Hematopoietic multipotent progenitor cell treated with erythropoietin and hydrocortisone succinate and interleukin-3 and kit ligand, for 6 days (in vitro differentiated cells): ENCODE measurements at regions not wholly inside any gene's neighbourhood (a gene's known extent, or its start where the extent isn't known, plus 50 kb on each side); places are given as distances from the start of the nearest gene placed in this dataset.

Source experiments
- DNase-seq: peaks from one replicate; pipeline ENCODE4 v3.0.0-alpha.2; 2015

- no peak for DNase-seq
These were observed 80.3 kb downstream of the ZFP36L2 start for GRCh38 chr2:43146083-43146482.

DNA sequence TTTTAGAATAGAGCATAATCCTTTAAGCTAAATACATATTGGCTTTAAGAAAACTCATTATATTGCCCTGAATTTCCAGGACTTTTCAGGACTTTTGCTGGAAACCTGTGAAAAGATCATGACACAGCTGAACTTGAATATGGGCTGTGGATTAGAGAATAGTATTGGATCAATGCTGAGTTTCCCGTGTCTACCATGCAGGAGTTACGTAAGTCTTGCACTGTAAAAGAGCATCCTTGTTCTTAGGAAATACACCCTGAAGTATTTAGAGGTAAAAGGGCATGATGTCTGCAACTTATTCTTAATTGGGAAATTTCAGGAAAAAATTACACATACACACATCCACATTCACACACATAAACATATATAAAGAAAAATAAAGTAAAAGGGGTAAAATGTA, 82.1 kb downstream of the ZFP36L2 start:
- DNase-seq: no peak

GRCh38 chr2:43143756-43144155, 82.7 kb downstream of the ZFP36L2 start:
- DNase-seq: no peak

DNA sequence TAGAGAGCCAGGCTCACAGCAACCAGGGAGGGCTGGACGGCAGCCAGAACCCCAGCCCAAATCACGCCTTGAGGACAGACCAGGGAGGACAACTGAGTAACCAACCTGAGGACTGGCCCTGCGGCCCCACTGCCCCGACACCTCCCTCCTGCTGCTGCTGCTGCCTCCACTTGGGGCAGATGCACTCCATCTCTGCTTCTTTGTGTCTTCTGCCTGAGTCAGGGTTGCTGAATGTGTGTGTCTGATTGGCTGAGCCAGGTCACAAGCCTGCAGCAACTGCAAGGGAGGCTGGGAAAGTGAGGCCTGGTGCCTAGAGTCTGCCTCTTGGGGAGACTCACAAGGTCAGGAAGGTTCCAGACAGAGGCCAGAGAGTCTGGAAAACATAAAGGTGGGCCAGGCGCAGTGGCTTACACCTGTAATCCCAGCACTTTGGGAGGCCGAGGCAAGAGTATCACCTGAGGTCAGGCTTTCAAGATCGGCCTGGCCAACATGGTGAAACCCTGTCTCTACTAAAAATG, 83.4 kb downstream of the ZFP36L2 start:
- DNase-seq: peak; percentile 66

DNA sequence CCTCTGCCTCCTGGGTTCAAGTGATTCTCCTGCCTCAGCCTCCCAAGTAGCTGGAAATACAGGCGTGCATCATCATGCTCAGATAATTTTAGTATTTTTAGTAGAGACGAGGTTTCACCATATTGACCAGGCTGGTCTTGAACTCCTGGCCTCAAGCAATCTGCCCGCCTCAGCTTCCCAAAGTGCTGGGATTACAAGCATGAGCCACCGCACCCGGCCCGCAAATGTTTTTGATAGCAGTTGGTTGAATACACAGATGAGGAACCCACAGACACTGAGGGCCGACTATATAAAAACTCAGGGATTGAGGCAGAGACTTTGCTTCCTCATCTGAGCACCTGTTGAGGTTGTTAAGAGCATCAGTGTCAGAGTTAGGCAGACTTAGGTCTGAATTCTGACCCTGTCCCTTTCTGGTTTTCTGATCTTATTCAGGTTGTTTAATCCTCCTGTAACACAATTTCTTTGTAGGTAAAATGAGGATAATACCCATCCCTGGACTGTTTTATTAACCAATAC, 84.7 kb downstream of the ZFP36L2 start:
- DNase-seq: peak; percentile 1

- DNase-seq: no peak
These were observed 86.3 kb downstream of the ZFP36L2 start for GRCh38 chr2:43139996-43140621.

GRCh38 chr2:43139501-43139900, 86.9 kb downstream of the ZFP36L2 start:
- DNase-seq: no peak

DNA sequence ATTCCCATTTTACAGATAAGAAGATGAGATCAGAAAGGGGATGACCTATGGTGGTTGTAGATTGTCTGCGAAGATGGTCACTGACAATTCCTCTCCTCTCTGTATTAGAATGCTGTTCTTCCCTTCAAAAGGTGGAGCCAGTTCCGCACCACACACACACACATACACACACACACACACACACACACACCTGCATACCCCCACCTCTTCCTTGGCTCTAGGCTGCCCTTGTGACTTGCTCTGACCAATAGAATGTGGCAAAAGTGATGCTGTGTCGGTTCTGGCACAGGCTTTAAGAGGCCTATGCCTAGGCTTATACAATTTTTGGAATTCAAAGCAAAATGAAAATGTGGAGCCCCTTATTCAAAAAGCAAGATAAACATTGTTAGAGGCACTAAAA, 88.0 kb downstream of the ZFP36L2 start:
- no peak for DNase-seq

- peak; percentile 63 for DNase-seq
These were observed 89.5 kb downstream of the ZFP36L2 start for GRCh38 chr2:43136876-43137275.

- DNase-seq: no peak
These were observed 90.2 kb downstream of the ZFP36L2 start for GRCh38 chr2:43136011-43136799.

- no peak for DNase-seq
These were observed 90.8 kb downstream of the ZFP36L2 start for GRCh38 chr2:43135583-43135982.

GRCh38 chr2:43134571-43134889, 91.9 kb downstream of the ZFP36L2 start:
- DNase-seq: no peak

GRCh38 chr2:43133708-43134570, 92.5 kb downstream of the ZFP36L2 start:
- peak; percentile 83 for DNase-seq

- no peak for DNase-seq
These were observed 93.1 kb downstream of the ZFP36L2 start for GRCh38 chr2:43133336-43133707.

DNA sequence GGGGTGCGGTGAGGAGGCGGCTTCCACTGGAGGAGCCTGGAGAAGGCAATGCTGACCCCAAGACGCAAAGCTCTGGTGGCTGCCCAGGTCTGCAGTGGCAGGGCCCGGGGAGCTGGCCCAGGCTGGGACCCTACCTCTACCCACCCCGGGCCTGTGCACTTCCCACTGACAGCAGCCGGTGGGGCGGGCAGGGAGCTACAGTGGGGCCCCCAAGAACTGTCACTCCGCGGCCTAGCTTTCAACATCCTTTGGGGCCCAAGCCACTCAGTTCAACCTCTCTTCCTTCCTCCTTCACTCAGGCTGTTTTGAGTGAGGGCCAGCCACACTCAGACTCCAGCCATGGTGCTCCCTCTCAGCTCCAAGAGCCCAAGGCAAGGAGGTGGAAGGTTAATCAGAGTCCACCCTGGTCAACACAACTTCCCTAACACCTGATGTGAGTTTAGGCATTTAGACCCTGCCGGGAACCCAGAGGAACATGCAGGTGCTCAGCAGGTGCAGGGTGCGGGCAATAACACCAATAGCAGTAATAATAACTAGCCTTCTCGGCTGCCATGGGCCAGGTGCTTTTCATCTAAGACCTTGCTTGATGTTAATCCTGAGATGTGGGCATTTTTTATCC, 93.6 kb downstream of the ZFP36L2 start:
- peak; percentile 73 for DNase-seq

GRCh38 chr2:43131890-43132682, 94.3 kb downstream of the ZFP36L2 start:
- DNase-seq: peak; percentile 71

- DNase-seq: peak; percentile 97
These were observed 95.1 kb downstream of the ZFP36L2 start for GRCh38 chr2:43131051-43131889.

GRCh38 chr2:43130548-43130875, 95.9 kb downstream of the ZFP36L2 start:
- DNase-seq: no peak

- DNase-seq: peak; percentile 70
These were observed 96.5 kb downstream of the ZFP36L2 start for GRCh38 chr2:43129676-43130547.

DNA sequence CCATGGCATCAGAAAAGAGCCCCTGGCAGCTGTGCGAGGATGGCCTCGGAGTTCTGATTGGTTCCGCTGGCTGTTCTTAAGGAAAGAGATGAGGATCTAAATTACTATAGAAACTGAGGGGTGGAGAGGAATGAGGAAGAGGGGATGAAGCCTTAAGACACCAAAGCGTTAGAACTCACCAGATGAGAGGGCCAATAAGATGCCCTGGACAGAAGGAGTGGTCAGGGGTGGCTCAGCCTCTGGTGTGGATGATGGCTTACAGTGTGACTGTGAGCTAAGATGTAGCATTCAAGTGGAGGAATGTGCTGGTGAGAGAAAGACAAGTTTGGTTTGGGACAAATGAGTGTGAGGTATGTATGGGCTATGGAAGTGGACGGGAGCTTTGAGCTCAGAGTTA, 97.8 kb downstream of the ZFP36L2 start:
- no peak for DNase-seq
